ENCODE measurements at regions not wholly inside any gene's neighbourhood (a gene's known extent, or its start where the extent isn't known, plus 50 kb on each side); places are given as distances from the start of the nearest gene placed in this dataset.

- ATAC-seq = no peak
- TF ChIP-seq CTCF (IDR thresholded peaks at IDR 0.05) = no peak
- no peak for TF ChIP-seq POLR2A (IDR thresholded peaks at IDR 0.05)
- no peak overlapping the region for H3K27ac ChIP-seq
- 86 to 98% (median 91%) methylated on average over 1 of the region's 1 CpG for WGBS, 4 donors
- H3K9me3 ChIP-seq = peaks cover 0 to 32% (median 11%) of the 10 kb centered on the region in 12 donors
- intact Hi-C loops (cut with DNase I) = no loop called here
- H3K27me3 ChIP-seq = no peaks in the 10 kb centered on the region
- no peak for DNase-seq
- H3K36me3 ChIP-seq = no peaks in the 10 kb centered on the region
- H3K4me3 ChIP-seq = no peak overlapping the region
- no peaks in the 10 kb centered on the region for H3K4me1 ChIP-seq
Observed at GRCh38 chr4:115353370-115353769, 239.9 kb upstream of the NDST4 start.

- no peaks in the 10 kb centered on the region for H3K36me3 ChIP-seq
- TF ChIP-seq CTCF (IDR thresholded peaks at IDR 0.05) (no peak), POLR2A (IDR thresholded peaks at IDR 0.05) (no peak)
- intact Hi-C loops (cut with DNase I) = no loop called here
- peaks cover 0 to 3% (median 0%) of the 10 kb centered on the region in 12 donors for H3K9me3 ChIP-seq
- no peak for ATAC-seq
- no peak overlapping the region for H3K4me3 ChIP-seq
- DNase-seq = no peak
- no peaks in the 10 kb centered on the region for H3K4me1 ChIP-seq
- H3K27me3 ChIP-seq = no peaks in the 10 kb centered on the region
- no peak overlapping the region for H3K27ac ChIP-seq
Observed at GRCh38 chr4:115343171-115343570, 229.8 kb upstream of the NDST4 start.

GRCh38 chr4:115334736-115335411, 221.5 kb upstream of the NDST4 start:
- WGBS, 4 donors = 76 to 85% (median 84%) methylated on average over 4 of the region's 4 CpGs
- intact Hi-C loops (cut with DNase I) = no loop called here
- Histone ChIP-seq H3K27ac (no peak overlapping the region), H3K4me3 (no peak overlapping the region), H3K27me3 (no peaks in the 10 kb centered on the region), H3K4me1 (no peaks in the 10 kb centered on the region), H3K9me3 (peaks cover 0 to 7% (median 0%) of the 10 kb centered on the region in 12 donors), H3K36me3 (no peaks in the 10 kb centered on the region)
- TF ChIP-seq POLR2A (IDR thresholded peaks at IDR 0.05) = no peak
- TF ChIP-seq CTCF (IDR thresholded peaks at IDR 0.05) = no peak
- DNase-seq = no peak
- no peak for ATAC-seq

GRCh38 chr4:115332078-115332477, 218.7 kb upstream of the NDST4 start:
- DNase-seq (no peak), ATAC-seq (no peak)
- Histone ChIP-seq H3K4me3 (no peak overlapping the region), H3K27ac (no peak overlapping the region), H3K36me3 (no peaks in the 10 kb centered on the region), H3K9me3 (no peaks in the 10 kb centered on the region), H3K27me3 (no peaks in the 10 kb centered on the region), H3K4me1 (no peaks in the 10 kb centered on the region)
- 54 to 81% (median 69%) methylated on average over 1 of the region's 1 CpG for WGBS, 4 donors
- intact Hi-C loops (cut with DNase I) = no loop called here
- TF ChIP-seq POLR2A (IDR thresholded peaks at IDR 0.05) (no peak), CTCF (IDR thresholded peaks at IDR 0.05) (no peak)

Measured in heart left ventricle (tissue), 16 donors.